ENCODE measurements at regions not wholly inside any gene's neighbourhood (a gene's known extent, or its start where the extent isn't known, plus 50 kb on each side); places are given as distances from the start of the nearest gene placed in this dataset.

GRCh38 chr3:168165390-168166269 lies 69.9 kb upstream of the GOLIM4 start:
- CTCF ChIA-PET = interaction anchor here (0.7 to 7.7 kb wide), 16 partner anchors 14 to 251 kb away, joined by 3 to 92 read pairs (median 4); no protein-coding TSS in a partner anchor
- Mint-ChIP-seq H3K9me3 (no peaks in the 10 kb centered on the region), H3K4me1 (ENCODE audit: low read depth) (peaks cover 4% of the 10 kb centered on the region), H3K4me3 (no peak overlapping the region), H3K27me3 (no peaks in the 10 kb centered on the region), H3K36me3 (ENCODE audit: low read depth) (no peaks in the 10 kb centered on the region), H3K27ac (no peak overlapping the region)
- POLR2A ChIA-PET = no interaction called here
- peak; percentile 66 for DNase-seq
- intact Hi-C loops (cut with micrococcal nuclease) = loop anchor here (1.0 kb wide), 1 partner anchor 118 kb away; no protein-coding TSS in a partner anchor
- TF ChIP-seq, protein P1, sequence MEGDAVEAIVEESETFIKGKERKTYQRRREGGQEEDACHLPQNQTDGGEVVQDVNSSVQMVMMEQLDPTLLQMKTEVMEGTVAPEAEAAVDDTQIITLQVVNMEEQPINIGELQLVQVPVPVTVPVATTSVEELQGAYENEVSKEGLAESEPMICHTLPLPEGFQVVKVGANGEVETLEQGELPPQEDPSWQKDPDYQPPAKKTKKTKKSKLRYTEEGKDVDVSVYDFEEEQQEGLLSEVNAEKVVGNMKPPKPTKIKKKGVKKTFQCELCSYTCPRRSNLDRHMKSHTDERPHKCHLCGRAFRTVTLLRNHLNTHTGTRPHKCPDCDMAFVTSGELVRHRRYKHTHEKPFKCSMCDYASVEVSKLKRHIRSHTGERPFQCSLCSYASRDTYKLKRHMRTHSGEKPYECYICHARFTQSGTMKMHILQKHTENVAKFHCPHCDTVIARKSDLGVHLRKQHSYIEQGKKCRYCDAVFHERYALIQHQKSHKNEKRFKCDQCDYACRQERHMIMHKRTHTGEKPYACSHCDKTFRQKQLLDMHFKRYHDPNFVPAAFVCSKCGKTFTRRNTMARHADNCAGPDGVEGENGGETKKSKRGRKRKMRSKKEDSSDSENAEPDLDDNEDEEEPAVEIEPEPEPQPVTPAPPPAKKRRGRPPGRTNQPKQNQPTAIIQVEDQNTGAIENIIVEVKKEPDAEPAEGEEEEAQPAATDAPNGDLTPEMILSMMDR (IDR thresholded peaks at IDR 0.05) = peak; percentile 71
- ATAC-seq = peak; percentile 66

GRCh38 chr3:168162172-168162571 lies 66.4 kb upstream of the GOLIM4 start:
- TF ChIP-seq, protein P1 (IDR thresholded peaks at IDR 0.05) = no peak
- Mint-ChIP-seq H3K27me3 (peaks cover under 1% of the 10 kb centered on the region), H3K4me3 (no peak overlapping the region), H3K27ac (no peak overlapping the region), H3K4me1 (ENCODE audit: low read depth) (peaks cover 4% of the 10 kb centered on the region), H3K9me3 (no peaks in the 10 kb centered on the region), H3K36me3 (ENCODE audit: low read depth) (no peaks in the 10 kb centered on the region)
- ATAC-seq = no peak
- no peak for DNase-seq
- POLR2A ChIA-PET = no interaction called here
- intact Hi-C loops (cut with micrococcal nuclease) = no loop called here
- CTCF ChIA-PET = no interaction called here

DNA sequence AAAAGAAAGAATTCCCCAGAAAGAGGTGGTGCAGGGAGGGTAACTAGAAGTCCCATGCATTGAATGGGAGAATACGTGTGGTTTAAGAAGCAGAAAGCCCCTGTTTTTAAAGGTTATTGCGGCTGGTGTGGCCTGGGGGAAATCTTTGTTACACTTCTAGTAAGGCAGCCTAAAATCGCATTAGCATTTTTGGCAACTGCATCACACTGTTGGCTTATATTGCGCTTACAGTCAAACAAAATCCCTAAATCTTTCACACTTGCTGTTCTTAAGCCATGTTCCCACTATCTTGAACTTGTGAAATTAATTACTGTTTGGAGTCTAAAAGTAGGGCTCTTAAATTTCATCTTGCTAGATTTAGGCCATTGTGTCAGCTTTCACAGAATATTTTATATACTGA lies 66.0 kb upstream of the GOLIM4 start:
- CTCF ChIA-PET = interaction anchor here (1.3 kb wide), 1 partner anchor 114 kb away, joined by 3 read pairs; no protein-coding TSS in a partner anchor
- Mint-ChIP-seq H3K9me3 (no peaks in the 10 kb centered on the region), H3K4me1 (ENCODE audit: low read depth) (peaks cover 4% of the 10 kb centered on the region), H3K27ac (no peak overlapping the region), H3K36me3 (ENCODE audit: low read depth) (no peaks in the 10 kb centered on the region), H3K27me3 (peaks cover 5% of the 10 kb centered on the region), H3K4me3 (no peak overlapping the region)
- DNase-seq (no peak), ATAC-seq (no peak)
- POLR2A ChIA-PET = no interaction called here
- TF ChIP-seq, protein P1 (IDR thresholded peaks at IDR 0.05) = no peak
- intact Hi-C loops (cut with micrococcal nuclease) = no loop called here

DNA sequence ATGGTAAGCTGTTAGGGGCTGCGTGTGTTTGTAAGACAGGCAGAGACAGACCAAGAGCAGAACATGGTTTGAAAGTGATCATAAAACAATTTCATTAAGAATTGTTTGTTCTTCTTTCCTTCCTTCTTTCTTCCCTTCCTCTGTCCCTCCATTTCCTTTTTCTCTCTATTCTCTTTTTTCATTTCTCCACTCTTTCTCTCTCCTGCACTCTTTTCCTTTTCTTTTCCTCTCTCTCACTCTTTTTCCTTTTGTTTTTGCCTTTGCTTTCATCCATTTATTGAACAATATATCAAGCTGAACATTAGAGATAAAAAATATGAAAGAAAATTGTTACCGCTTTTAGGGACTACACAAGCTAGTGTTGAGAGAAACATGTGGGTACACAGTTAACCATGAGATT lies 62.2 kb upstream of the GOLIM4 start:
- peaks cover 10% of the 10 kb centered on the region for H3K27me3 Mint-ChIP-seq
- no peaks in the 10 kb centered on the region for H3K36me3 Mint-ChIP-seq (ENCODE audit: low read depth)
- H3K4me1 Mint-ChIP-seq (ENCODE audit: low read depth) = no peaks in the 10 kb centered on the region
- H3K27ac Mint-ChIP-seq = no peak overlapping the region
- H3K9me3 Mint-ChIP-seq = peaks cover 2% of the 10 kb centered on the region
- H3K4me3 Mint-ChIP-seq = no peak overlapping the region
- ATAC-seq = no peak
- POLR2A ChIA-PET = no interaction called here
- no peak for DNase-seq
- intact Hi-C loops (cut with micrococcal nuclease) = no loop called here
- CTCF ChIA-PET = no interaction called here
- TF ChIP-seq, protein P1 (IDR thresholded peaks at IDR 0.05) = no peak

GRCh38 chr3:168157099-168157700 lies 61.5 kb upstream of the GOLIM4 start:
- POLR2A ChIA-PET = no interaction called here
- Mint-ChIP-seq H3K27ac (no peak overlapping the region), H3K36me3 (ENCODE audit: low read depth) (no peaks in the 10 kb centered on the region), H3K27me3 (peaks cover 10% of the 10 kb centered on the region), H3K4me1 (ENCODE audit: low read depth) (no peaks in the 10 kb centered on the region), H3K9me3 (peaks cover 4% of the 10 kb centered on the region), H3K4me3 (no peak overlapping the region)
- TF ChIP-seq, protein P1 (IDR thresholded peaks at IDR 0.05) = no peak
- ATAC-seq = no peak
- no peak for DNase-seq
- CTCF ChIA-PET = interaction anchor here (1.9 kb wide), 1 partner anchor 117 kb away, joined by 4 read pairs; no protein-coding TSS in a partner anchor
- intact Hi-C loops (cut with micrococcal nuclease) = no loop called here

Measured in activated CD8-positive, alpha-beta T cell treated with anti-CD3 and anti-CD28 coated beads for 36 hours (primary cell).